IPS DF 6.9 (cell line): ENCODE measurements at regions not wholly inside any gene's neighbourhood (a gene's known extent, or its start where the extent isn't known, plus 50 kb on each side); places are given as distances from the start of the nearest gene placed in this dataset.
"Not testable (repeated sequence)": the region's sequence is repeated elsewhere in the genome, so short reads cannot be mapped to it uniquely, and the experiment has no call there.

Experiments
- DNase-seq: peaks from one replicate; pipeline ENCODE4 v3.0.0-alpha.2; 2013; ENCODE audit warnings: low read depth, low spot score
- H3K27ac ChIP-seq: one replicate; pipeline ENCODE4 v1.5.1; 2013; ENCODE audit warnings: low read length, control low read depth
- H3K27me3 ChIP-seq: 2 replicates; pipeline ENCODE4 v1.6.1; 2013; ENCODE audit warnings: mild to moderate bottlenecking, low read length; ENCODE audit not compliant: control insufficient read depth, insufficient read depth
- H3K36me3 ChIP-seq: 2 replicates; pipeline ENCODE4 v1.6.1; 2013; ENCODE audit warnings: low read length; ENCODE audit not compliant: control insufficient read depth, insufficient read depth
- H3K4me1 ChIP-seq: 2 replicates; pipeline ENCODE4 v1.6.1; 2013; ENCODE audit warnings: low read length; ENCODE audit not compliant: control insufficient read depth, insufficient read depth
- H3K4me3 ChIP-seq: 2 replicates; pipeline ENCODE4 v1.5.1; 2013; ENCODE audit warnings: mild to moderate bottlenecking, low read length
- H3K9me3 ChIP-seq: 2 replicates; pipeline ENCODE4 v1.6.1; 2013; ENCODE audit warnings: low read length, inconsistent platforms; ENCODE audit not compliant: control insufficient read depth, insufficient read depth
- WGBS: extraction: QIAGEN DNeasy Blood & Tissue Kit; methylation state at CpG from one replicate; pipeline ENCODE4 v1.1.7; 2013; ENCODE audit warnings: mixed read lengths, missing lambda C conversion rate; ENCODE audit not compliant: insufficient read length, insufficient coverage; 5-methylcytosine and 5-hydroxymethylcytosine counted together

DNA sequence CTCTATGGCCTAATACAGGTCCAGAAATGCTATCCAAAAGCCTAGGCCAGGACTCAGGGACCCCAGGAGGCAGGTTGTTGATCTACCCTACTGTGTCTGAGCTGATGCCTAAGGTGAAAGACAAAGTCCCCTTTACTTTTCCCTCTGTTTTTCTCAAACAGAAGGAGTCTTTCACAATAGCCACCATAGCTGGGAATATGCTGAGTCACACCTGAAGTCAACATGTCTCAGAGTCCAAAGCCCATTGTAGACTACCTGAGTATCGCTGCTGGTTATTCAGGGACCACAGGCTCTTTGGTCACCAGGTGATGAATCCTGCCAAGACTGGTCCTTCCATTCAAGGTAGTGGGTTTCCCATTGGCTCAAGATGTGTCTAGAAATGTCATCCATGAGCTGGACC lies 562.2 kb downstream of the ACTRT1 start:
- no peak for DNase-seq
- no peaks in the 10 kb centered on the region for H3K9me3 ChIP-seq
- H3K4me1 ChIP-seq, result no peaks in the 10 kb centered on the region
- no peaks in the 10 kb centered on the region for H3K36me3 ChIP-seq
- no peaks in the 10 kb centered on the region for H3K27me3 ChIP-seq
- no CpG with 5 or more reads among the region's 1 CpG for WGBS
- no peak overlapping the region for H3K4me3 ChIP-seq
- H3K27ac ChIP-seq, result no peak overlapping the region

DNA sequence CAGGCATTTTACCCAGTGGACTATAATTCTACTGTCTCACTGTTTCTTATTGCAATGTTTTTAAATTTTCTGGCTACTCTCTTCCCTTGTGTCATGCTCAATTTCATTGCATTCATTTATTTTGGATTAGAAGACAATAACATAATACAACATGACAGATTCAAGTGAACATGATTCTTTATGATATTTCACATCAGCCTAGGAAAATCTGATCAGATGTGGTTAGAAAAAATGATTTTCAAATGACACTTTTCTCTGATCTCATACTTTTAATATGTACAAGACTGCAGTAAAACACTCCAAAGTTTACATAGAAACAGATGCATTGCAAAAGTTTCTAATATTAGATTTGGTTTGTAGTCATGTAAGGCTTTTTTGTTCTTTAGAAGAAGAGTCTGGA lies 586.0 kb downstream of the ACTRT1 start:
- Histone ChIP-seq H3K4me3 (no peak overlapping the region), H3K27me3 (no peaks in the 10 kb centered on the region), H3K27ac (no peak overlapping the region), H3K36me3 (no peaks in the 10 kb centered on the region), H3K9me3 (no peaks in the 10 kb centered on the region), H3K4me1 (no peaks in the 10 kb centered on the region)
- DNase-seq, result no peak

DNA sequence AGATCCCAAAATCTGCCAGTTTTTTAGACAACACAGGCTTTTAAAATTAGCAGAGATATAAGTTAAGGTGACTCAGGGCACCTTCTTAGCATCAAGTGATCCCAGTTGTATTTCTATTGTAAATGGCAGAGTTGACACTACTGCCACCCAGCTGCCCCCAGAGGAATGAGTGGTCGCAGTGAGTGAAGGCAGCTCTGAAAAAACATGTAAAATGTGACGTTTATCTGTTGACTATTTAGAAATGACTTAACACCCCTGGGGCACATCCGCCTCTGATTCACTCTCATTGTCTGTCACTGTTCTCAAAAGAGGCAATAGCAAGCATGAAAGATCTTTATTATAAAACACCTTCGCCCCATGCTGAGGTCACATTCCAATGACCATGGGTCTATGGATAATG lies 592.4 kb downstream of the ACTRT1 start:
- Histone ChIP-seq H3K27ac (no peak overlapping the region), H3K4me1 (no peaks in the 10 kb centered on the region), H3K4me3 (no peak overlapping the region), H3K9me3 (no peaks in the 10 kb centered on the region), H3K36me3 (no peaks in the 10 kb centered on the region), H3K27me3 (no peaks in the 10 kb centered on the region)
- peak; percentile 5 for DNase-seq
- WGBS, result no CpG with 5 or more reads among the region's 4 CpGs

DNA sequence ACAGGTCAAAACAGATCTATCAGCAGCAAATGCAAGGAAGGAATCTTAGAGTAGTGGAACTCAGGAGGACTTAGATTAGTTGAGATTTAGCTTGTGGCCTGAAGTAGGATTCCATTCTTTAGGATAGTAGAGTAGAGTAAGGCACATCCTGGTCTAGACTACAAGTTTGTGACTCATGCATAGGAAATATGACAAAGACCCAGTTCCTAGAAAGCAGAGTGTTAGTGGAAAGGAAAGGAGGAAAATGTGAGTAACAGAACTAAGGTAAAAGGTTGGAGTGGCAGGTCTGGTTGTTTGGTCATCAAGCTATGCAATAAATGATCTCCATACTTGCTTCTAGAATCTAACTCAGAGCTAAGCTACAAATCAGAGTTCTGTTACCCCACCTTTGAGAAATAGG lies 595.0 kb downstream of the ACTRT1 start:
- no peak for DNase-seq
- no peaks in the 10 kb centered on the region for H3K9me3 ChIP-seq
- H3K27me3 ChIP-seq, result no peaks in the 10 kb centered on the region
- H3K27ac ChIP-seq, result no peak overlapping the region
- no peaks in the 10 kb centered on the region for H3K4me1 ChIP-seq
- no peak overlapping the region for H3K4me3 ChIP-seq
- H3K36me3 ChIP-seq, result no peaks in the 10 kb centered on the region

DNA sequence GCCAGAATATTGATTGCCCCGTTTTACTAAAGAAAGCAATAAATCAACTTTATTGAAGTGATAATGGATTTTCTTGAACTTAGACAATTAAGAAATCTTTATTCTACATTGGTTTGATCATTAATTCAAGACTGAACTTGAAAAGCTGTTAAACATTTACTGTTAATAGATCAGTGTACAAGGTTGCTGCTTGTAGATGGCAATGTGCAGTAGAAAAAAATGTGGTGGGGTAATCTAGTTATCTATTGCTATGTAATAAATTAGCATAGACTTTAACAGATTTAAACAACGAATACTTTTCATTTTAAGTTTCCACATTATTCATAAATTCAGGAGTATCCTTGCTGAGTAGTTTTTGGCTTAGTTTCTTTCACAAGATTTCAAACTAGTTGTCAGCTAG lies 612.5 kb downstream of the ACTRT1 start:
- H3K27me3 ChIP-seq, result no peaks in the 10 kb centered on the region
- no CpG with 5 or more reads among the region's 2 CpGs for WGBS

DNA sequence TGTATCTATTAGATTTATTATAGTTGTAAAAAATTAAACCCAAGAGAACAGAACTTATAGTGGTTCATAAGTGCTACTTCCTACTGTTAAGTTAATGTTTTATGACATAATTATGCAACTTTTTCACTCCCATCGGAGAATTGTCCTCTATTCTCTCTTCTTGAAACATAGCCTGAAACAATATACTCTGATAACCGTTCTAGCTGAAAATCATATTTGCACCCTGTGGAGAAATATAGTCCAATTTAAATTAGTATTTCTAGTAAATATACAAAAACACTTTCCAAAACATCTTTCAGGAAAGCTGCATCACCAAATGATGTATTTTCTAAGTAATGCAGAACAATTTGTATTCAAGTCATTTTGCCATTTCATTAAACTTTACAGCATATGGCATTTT lies 586.4 kb downstream of the PRR32 start:
- Histone ChIP-seq H3K36me3 (no peaks in the 10 kb centered on the region), H3K4me1 (no peaks in the 10 kb centered on the region), H3K27me3 (no peaks in the 10 kb centered on the region), H3K4me3 (no peak overlapping the region), H3K27ac (no peak overlapping the region), H3K9me3 (no peaks in the 10 kb centered on the region)
- no peak for DNase-seq
- WGBS, result no CpG with 5 or more reads among the region's 2 CpGs

More for the DNA sequence above, 612.5 kb downstream of the ACTRT1 start:
- H3K9me3 ChIP-seq, result no peaks in the 10 kb centered on the region
- no peak for DNase-seq
- H3K27ac ChIP-seq, result no peak overlapping the region
- no peaks in the 10 kb centered on the region for H3K4me1 ChIP-seq
- H3K36me3 ChIP-seq, result no peaks in the 10 kb centered on the region
- H3K4me3 ChIP-seq, result no peak overlapping the region

DNA sequence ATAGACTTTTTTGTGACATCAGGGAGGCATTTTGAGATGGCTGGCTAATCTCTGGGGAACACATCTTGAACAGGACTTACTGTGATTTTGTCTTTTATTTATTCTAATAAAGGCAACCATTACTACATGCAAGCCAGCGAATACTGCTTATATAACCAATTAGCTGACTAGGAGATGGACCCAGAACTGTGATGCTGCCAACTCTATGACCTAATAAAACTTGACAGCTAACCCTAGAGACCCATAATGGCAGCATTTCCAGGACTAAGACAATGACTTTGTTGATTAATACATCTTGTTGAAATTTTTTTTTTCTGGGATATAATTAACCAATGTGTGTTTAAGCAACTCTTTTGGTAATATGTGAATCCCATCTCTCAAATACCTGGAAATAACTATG lies 584.6 kb downstream of the PRR32 start:
- no peaks in the 10 kb centered on the region for H3K9me3 ChIP-seq
- no CpG with 5 or more reads among the region's 1 CpG for WGBS
- H3K4me3 ChIP-seq, result no peak overlapping the region
- H3K27me3 ChIP-seq, result no peaks in the 10 kb centered on the region
- no peak for DNase-seq
- no peak overlapping the region for H3K27ac ChIP-seq
- H3K36me3 ChIP-seq, result no peaks in the 10 kb centered on the region
- no peaks in the 10 kb centered on the region for H3K4me1 ChIP-seq

DNA sequence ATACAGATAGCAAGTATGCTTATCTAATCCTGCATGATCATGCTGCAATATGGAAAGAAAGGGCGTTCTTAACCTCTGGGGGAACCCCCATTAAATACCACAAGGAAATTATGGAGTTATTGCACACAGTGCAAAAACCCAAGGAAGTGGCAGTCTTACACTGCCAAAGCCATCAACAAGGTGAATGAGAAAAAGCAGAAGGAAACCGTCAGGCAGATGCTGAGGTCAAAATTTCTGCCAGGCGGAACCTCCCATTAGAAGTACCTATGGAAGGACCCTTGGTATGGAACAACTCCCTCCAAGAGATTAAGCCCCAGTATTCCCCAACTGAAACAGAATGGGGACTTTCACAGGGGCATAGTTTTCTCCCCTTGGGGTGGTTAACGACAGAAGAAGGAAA lies 580.7 kb downstream of the PRR32 start:
- H3K4me1 ChIP-seq, H3K9me3 ChIP-seq, H3K36me3 ChIP-seq, H3K27me3 ChIP-seq, H3K4me3 ChIP-seq, DNase-seq, H3K27ac ChIP-seq: not testable (repeated sequence)
- WGBS, result no CpG with 5 or more reads among the region's 4 CpGs

DNA sequence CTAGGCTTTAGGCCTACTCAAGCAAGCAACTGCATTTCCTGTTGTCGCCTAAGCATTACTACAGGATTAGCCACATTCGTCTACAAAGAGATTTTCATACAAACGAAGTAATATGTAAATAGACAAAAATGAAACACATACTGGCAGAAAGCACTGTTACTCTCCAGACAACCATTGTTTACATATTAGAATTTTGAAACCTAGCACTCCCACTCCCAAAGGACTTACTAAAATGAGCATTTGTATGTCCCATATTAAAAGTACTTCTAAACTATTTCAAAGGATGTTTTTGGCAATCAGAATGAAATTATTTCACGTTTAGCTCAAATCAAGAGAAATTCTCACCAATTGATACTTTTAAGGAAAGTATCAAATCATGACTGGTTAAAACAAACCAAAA lies 570.8 kb downstream of the PRR32 start:
- no peaks in the 10 kb centered on the region for H3K4me1 ChIP-seq
- H3K27me3 ChIP-seq, result no peaks in the 10 kb centered on the region
- H3K9me3 ChIP-seq, result no peaks in the 10 kb centered on the region
- no peak overlapping the region for H3K27ac ChIP-seq
- no peaks in the 10 kb centered on the region for H3K36me3 ChIP-seq
- no peak for DNase-seq
- no CpG with 5 or more reads among the region's 4 CpGs for WGBS
- no peak overlapping the region for H3K4me3 ChIP-seq

DNA sequence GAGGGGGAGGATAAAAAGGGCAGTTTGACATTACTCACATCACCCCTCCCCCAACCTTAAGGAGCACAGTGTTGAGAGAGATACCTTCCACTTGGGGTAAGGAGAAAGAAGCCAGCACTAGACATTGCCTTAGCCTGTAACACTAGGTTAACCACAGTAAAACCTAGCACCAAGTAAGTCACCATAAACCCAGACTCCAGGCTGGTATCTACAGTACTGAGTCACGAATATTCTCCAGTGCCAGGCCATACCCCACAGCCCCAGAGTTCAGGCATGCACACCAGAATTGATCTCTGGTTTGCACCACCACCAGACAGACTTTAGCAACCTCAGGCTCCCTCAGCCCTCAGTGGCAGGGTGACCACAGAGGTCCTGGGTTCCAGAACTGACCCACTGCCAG lies 570.4 kb downstream of the PRR32 start:
- no peak for DNase-seq
- Histone ChIP-seq H3K27ac (no peak overlapping the region), H3K9me3 (no peaks in the 10 kb centered on the region), H3K27me3 (no peaks in the 10 kb centered on the region), H3K36me3 (no peaks in the 10 kb centered on the region), H3K4me3 (no peak overlapping the region), H3K4me1 (no peaks in the 10 kb centered on the region)
- WGBS, result no CpG with 5 or more reads among the region's 1 CpG
